PFSK-1 (cell line): ENCODE measurements at regions not wholly inside any gene's neighbourhood (a gene's known extent, or its start where the extent isn't known, plus 50 kb on each side); places are given as distances from the start of the nearest gene placed in this dataset.

ENCODE experiments used
- FOXP2 ChIP-seq: optimal IDR thresholded peaks from 2 replicates; pipeline ENCODE3; 2011; ENCODE audit warnings: borderline replicate concordance, control low read depth, inconsistent platforms; ENCODE audit not compliant: insufficient read depth; ENCODE audit errors: extremely low read length, extremely low read depth
- POLR2AphosphoS5 ChIP-seq: IDR thresholded peaks from 2 replicates; pipeline ENCODE4 v1.6.1; 2012; ENCODE audit warnings: low read depth, mild to moderate bottlenecking, control low read depth, low read length, moderate library complexity
- SIN3A ChIP-seq: IDR thresholded peaks from 2 replicates; pipeline ENCODE4 v1.6.1; 2012; ENCODE audit warnings: mild to moderate bottlenecking, low read length, moderate library complexity, borderline replicate concordance; ENCODE audit not compliant: insufficient read depth
- TAF1 ChIP-seq: IDR thresholded peaks from 2 replicates; pipeline ENCODE4 v1.6.1; 2012; ENCODE audit warnings: low read length, control low read depth, borderline replicate concordance; ENCODE audit not compliant: insufficient read depth

- TF ChIP-seq POLR2AphosphoS5, result no peak
- TF ChIP-seq SIN3A, result no peak
- TF ChIP-seq TAF1, result no peak
- no peak for TF ChIP-seq FOXP2
Observed at GRCh38 chr20:63074182-63074581, 67.4 kb upstream of the BHLHE23 start.
